GM21367 (cell line): ENCODE measurements at regions not wholly inside any gene's neighbourhood (a gene's known extent, or its start where the extent isn't known, plus 50 kb on each side); places are given as distances from the start of the nearest gene placed in this dataset.

Experiments used
- ATAC-seq: cut with Tn5 transposase; IDR thresholded peaks from one replicate; pipeline ENCODE4 v1.9.1; 2021; ENCODE audit not compliant: unreplicated experiment

GRCh38 chr4:123832173-123833026 is 435.8 kb downstream of the SPRY1 start:
- no peak for ATAC-seq

- ATAC-seq: no peak
These were observed 436.6 kb downstream of the SPRY1 start for GRCh38 chr4:123833171-123833643.

- no peak for ATAC-seq
These were observed 439.4 kb downstream of the SPRY1 start for GRCh38 chr4:123835831-123836590.

- ATAC-seq: no peak
These were observed 440.4 kb downstream of the SPRY1 start for GRCh38 chr4:123836851-123837595.

GRCh38 chr4:123838474-123838873 is 441.9 kb downstream of the SPRY1 start:
- no peak for ATAC-seq

GRCh38 chr4:123840197-123840596 is 443.6 kb downstream of the SPRY1 start:
- no peak for ATAC-seq

GRCh38 chr4:123841447-123842121 is 445.0 kb downstream of the SPRY1 start:
- no peak for ATAC-seq

- ATAC-seq: no peak
These were observed 446.5 kb downstream of the SPRY1 start for GRCh38 chr4:123843137-123843536.

GRCh38 chr4:123844374-123844773 is 447.8 kb downstream of the SPRY1 start:
- no peak for ATAC-seq

- no peak for ATAC-seq
These were observed 449.5 kb downstream of the SPRY1 start for GRCh38 chr4:123846092-123846491.

GRCh38 chr4:123846561-123846960 is 450.0 kb downstream of the SPRY1 start:
- no peak for ATAC-seq

- ATAC-seq: no peak
These were observed 452.0 kb downstream of the SPRY1 start for GRCh38 chr4:123848606-123849005.

GRCh38 chr4:123849495-123849894 is 452.9 kb downstream of the SPRY1 start:
- no peak for ATAC-seq

- ATAC-seq: no peak
These were observed 454.9 kb downstream of the SPRY1 start for GRCh38 chr4:123851521-123851920.

GRCh38 chr4:123853651-123854050 is 457.1 kb downstream of the SPRY1 start:
- ATAC-seq: no peak

GRCh38 chr4:123856689-123857545 is 460.3 kb downstream of the SPRY1 start:
- ATAC-seq: no peak

- ATAC-seq: no peak
These were observed 461.9 kb downstream of the SPRY1 start for GRCh38 chr4:123858465-123858864.

- ATAC-seq: no peak
These were observed 466.2 kb downstream of the SPRY1 start for GRCh38 chr4:123862812-123863211.

GRCh38 chr4:123866796-123867195 is 470.2 kb downstream of the SPRY1 start:
- no peak for ATAC-seq
